ENCODE measurements at regions not wholly inside any gene's neighbourhood (a gene's known extent, or its start where the extent isn't known, plus 50 kb on each side); places are given as distances from the start of the nearest gene placed in this dataset.

GRCh38 chr4:170581322-170581721, 491.6 kb upstream of the AADAT start:
- TF ChIP-seq YY1 (IDR thresholded peaks at IDR 0.05; ENCODE audit: insufficient read depth, insufficient read length) (no peak), ZNF274 (IDR thresholded peaks at IDR 0.05; ENCODE audit: low read depth, low read length) (no peak), SUZ12 (IDR thresholded peaks at IDR 0.05; ENCODE audit: extremely low read depth, insufficient read depth, insufficient read length) (no peak)

All from NT2/D1 (cell line).